Hepatocyte (in vitro differentiated cells): ENCODE measurements at regions not wholly inside any gene's neighbourhood (a gene's known extent, or its start where the extent isn't known, plus 50 kb on each side); places are given as distances from the start of the nearest gene placed in this dataset.

ENCODE experiments used
- DNase-seq: peaks from one replicate; pipeline ENCODE4 v3.0.0-alpha.2; 2016; ENCODE audit warnings: low spot score
- H2AFZ ChIP-seq: fragments of 200-600 bp; sonication (generic); 2 replicates; pipeline ENCODE4 v1.6.0; 2016; ENCODE audit warnings: antibody characterized with exemption, mild to moderate bottlenecking
- H3K27ac ChIP-seq: fragments of 200-600 bp; sonication (generic); 2 replicates; pipeline ENCODE4 v1.5.1; 2016; ENCODE audit warnings: mild to moderate bottlenecking
- H3K27me3 ChIP-seq: fragments of 200-600 bp; sonication (generic); 2 replicates; pipeline ENCODE4 v1.6.1; 2016
- H3K36me3 ChIP-seq: fragments of 200-600 bp; sonication (generic); replicated peaks from 2 replicates; pipeline ENCODE4 v1.5.1; 2016; ENCODE audit warnings: low read depth; ENCODE audit not compliant: insufficient read depth
- H3K4me1 ChIP-seq: fragments of 200-600 bp; sonication (generic); 2 replicates; pipeline ENCODE4 v1.5.1; 2016; ENCODE audit warnings: mild to moderate bottlenecking, moderate library complexity; ENCODE audit not compliant: insufficient read depth
- H3K4me2 ChIP-seq: fragments of 200-600 bp; sonication (generic); 2 replicates; pipeline ENCODE4 v1.6.0; 2016
- H3K4me3 ChIP-seq: fragments of 200-600 bp; sonication (generic); 2 replicates; pipeline ENCODE4 v1.5.1; 2016; ENCODE audit warnings: mild to moderate bottlenecking
- H3K79me2 ChIP-seq: fragments of 200-600 bp; sonication (generic); 2 replicates; pipeline ENCODE4 v1.6.0; 2017; ENCODE audit warnings: mild to moderate bottlenecking
- H3K9me2 ChIP-seq: fragments of 200-600 bp; sonication (generic); replicated peaks from 2 replicates; pipeline ENCODE4 v1.6.0; 2017; ENCODE audit warnings: mild to moderate bottlenecking; ENCODE audit not compliant: insufficient read depth
- H3K9me3 ChIP-seq: fragments of 200-600 bp; sonication (generic); 2 replicates; pipeline ENCODE4 v1.5.1; 2016; ENCODE audit warnings: low read depth, mild to moderate bottlenecking
- H4K20me1 ChIP-seq: fragments of 200-600 bp; sonication (generic); 2 replicates; pipeline ENCODE4 v1.6.0; 2016; ENCODE audit warnings: mild to moderate bottlenecking; ENCODE audit not compliant: insufficient read depth, poor library complexity, severe bottlenecking
- EZH2 ChIP-seq: fragments of 200-600 bp; sonication (generic); IDR thresholded peaks from 2 replicates; pipeline ENCODE4 v1.6.1; 2016; ENCODE audit warnings: antibody characterized with exemption, mild to moderate bottlenecking, borderline replicate concordance
- EZH2phosphoT487 ChIP-seq: fragments of 200-600 bp; sonication (generic); IDR thresholded peaks from one replicate; pipeline ENCODE4 v1.6.1; 2018; ENCODE audit warnings: antibody characterized with exemption, mild to moderate bottlenecking, low read depth, moderate library complexity; ENCODE audit not compliant: unreplicated experiment, severe bottlenecking
- WGBS: methylation state at CpG from one replicate; pipeline ENCODE4 v1.1.6; 2016; ENCODE audit warnings: low lambda C conversion rate; ENCODE audit errors: missing lambda C conversion rate; 5-methylcytosine and 5-hydroxymethylcytosine counted together
- TF ChIP-seq, protein P1 (sequence below): fragments of 200-600 bp; sonication (generic); IDR thresholded peaks from 2 replicates; pipeline ENCODE4 v1.5.1; 2016; ENCODE audit warnings: antibody characterized with exemption, mild to moderate bottlenecking; ENCODE audit not compliant: poor library complexity

DNA sequence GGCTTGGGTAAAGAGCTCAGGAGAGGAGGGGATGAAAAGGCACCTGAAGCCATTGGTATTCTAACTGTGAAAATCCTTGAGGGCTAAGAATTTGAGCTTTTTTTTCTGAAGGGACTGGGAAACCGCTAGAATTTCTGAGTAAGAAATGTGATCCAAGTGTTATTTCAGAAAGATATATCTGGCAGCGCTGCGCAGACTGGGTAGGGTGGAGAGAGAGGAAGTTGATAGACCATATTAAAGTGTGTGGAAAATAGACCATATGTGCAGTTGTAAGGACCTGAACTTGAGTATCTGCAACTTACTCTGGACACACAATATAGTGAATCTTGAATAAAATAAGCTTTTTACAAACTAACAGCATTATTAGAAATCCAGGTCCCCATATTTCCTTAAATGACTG lies 427.4 kb downstream of the NDFIP2 start:
- Histone ChIP-seq H3K27me3 (no peaks in the 10 kb centered on the region), H3K36me3 (no peaks in the 10 kb centered on the region), H3K9me2 (no peaks in the 10 kb centered on the region), H2AFZ (no peak overlapping the region), H4K20me1 (no peaks in the 10 kb centered on the region), H3K79me2 (no peaks in the 10 kb centered on the region), H3K4me1 (no peaks in the 10 kb centered on the region), H3K4me3 (no peak overlapping the region), H3K27ac (no peak overlapping the region), H3K9me3 (no peaks in the 10 kb centered on the region), H3K4me2 (no peak overlapping the region)
- TF ChIP-seq EZH2phosphoT487 (no peak), EZH2 (no peak)
- TF ChIP-seq, protein P1, sequence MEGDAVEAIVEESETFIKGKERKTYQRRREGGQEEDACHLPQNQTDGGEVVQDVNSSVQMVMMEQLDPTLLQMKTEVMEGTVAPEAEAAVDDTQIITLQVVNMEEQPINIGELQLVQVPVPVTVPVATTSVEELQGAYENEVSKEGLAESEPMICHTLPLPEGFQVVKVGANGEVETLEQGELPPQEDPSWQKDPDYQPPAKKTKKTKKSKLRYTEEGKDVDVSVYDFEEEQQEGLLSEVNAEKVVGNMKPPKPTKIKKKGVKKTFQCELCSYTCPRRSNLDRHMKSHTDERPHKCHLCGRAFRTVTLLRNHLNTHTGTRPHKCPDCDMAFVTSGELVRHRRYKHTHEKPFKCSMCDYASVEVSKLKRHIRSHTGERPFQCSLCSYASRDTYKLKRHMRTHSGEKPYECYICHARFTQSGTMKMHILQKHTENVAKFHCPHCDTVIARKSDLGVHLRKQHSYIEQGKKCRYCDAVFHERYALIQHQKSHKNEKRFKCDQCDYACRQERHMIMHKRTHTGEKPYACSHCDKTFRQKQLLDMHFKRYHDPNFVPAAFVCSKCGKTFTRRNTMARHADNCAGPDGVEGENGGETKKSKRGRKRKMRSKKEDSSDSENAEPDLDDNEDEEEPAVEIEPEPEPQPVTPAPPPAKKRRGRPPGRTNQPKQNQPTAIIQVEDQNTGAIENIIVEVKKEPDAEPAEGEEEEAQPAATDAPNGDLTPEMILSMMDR = no peak
- DNase-seq = no peak
- 72% methylated on average over 3 of the region's 3 CpGs for WGBS

DNA sequence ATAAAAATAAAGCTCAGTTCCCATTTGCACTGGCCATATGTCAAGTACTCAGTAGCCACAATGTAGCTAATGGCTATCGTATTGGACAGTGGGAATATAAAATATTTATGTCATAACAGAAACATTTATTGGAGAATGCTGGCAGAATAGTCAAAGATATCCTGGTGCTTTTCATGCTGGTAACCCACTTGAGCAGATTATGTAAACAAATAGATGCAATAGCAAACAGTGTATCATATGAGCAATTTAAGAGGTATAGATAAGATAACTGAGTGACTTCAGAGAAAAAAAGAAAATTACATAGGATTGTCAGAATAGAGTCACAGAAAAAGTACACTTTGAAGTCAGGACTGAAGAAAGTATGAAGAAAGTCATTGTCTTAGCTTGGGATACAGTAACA lies 426.6 kb downstream of the NDFIP2 start:
- Histone ChIP-seq H3K79me2 (no peaks in the 10 kb centered on the region), H3K9me2 (no peaks in the 10 kb centered on the region), H3K36me3 (no peaks in the 10 kb centered on the region), H3K4me2 (no peak overlapping the region), H3K27ac (no peak overlapping the region), H3K27me3 (no peaks in the 10 kb centered on the region), H2AFZ (no peak overlapping the region), H3K9me3 (no peaks in the 10 kb centered on the region), H4K20me1 (no peaks in the 10 kb centered on the region), H3K4me3 (no peak overlapping the region), H3K4me1 (no peaks in the 10 kb centered on the region)
- 65% methylated on average over 1 of the region's 1 CpG for WGBS
- TF ChIP-seq, protein P1 = no peak
- TF ChIP-seq EZH2phosphoT487 = no peak
- TF ChIP-seq EZH2 = no peak
- DNase-seq = no peak

DNA sequence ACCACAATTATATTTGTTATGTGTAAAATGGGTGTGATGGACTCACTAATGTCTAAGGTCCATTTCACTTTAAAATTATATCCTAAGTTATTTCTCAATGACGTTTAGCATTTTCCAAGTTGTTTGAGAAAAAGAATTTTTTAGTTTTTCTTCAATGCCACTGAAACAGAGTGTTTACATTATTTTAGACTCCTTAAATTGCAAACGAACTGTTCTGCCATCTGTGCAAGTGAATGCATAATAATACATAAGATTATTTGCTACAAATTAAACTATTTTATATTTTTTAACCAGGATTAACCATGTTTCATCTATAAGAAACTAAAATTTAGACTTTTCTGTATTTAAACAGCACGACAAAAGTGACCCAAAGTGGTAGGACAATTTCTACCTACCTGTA lies 425.4 kb downstream of the NDFIP2 start:
- H4K20me1 ChIP-seq = no peaks in the 10 kb centered on the region
- H3K9me2 ChIP-seq = no peaks in the 10 kb centered on the region
- no peak for DNase-seq
- H3K36me3 ChIP-seq = no peaks in the 10 kb centered on the region
- H3K4me3 ChIP-seq = no peak overlapping the region
- H3K27me3 ChIP-seq = no peaks in the 10 kb centered on the region
- no peaks in the 10 kb centered on the region for H3K4me1 ChIP-seq
- no peak overlapping the region for H3K4me2 ChIP-seq
- H3K9me3 ChIP-seq = no peaks in the 10 kb centered on the region
- no peak overlapping the region for H3K27ac ChIP-seq
- H2AFZ ChIP-seq = no peak overlapping the region
- no peak for TF ChIP-seq EZH2phosphoT487
- TF ChIP-seq, protein P1 = no peak
- no peak for TF ChIP-seq EZH2
- no peaks in the 10 kb centered on the region for H3K79me2 ChIP-seq
- WGBS = 83% methylated on average over 3 of the region's 3 CpGs

DNA sequence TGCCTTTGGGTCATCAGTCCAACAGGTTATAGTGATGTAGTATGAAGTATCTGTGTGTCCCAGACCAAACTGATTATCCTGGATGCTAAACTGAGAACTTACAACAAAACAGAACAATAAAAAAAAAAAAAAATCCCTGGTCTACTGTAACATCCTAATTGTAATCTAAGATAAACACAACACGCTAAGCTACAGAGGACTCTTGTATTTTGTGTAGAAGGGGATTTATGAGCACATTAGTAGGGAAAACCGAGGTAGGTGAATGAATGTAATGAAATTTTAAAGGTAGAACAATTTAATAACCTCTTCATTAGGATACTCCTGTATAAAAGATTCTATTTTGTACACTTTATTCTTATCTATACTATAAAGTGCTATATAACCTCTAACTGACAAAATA lies 424.1 kb downstream of the NDFIP2 start:
- Histone ChIP-seq H4K20me1 (no peaks in the 10 kb centered on the region), H3K79me2 (no peaks in the 10 kb centered on the region), H3K4me1 (no peaks in the 10 kb centered on the region), H3K36me3 (no peaks in the 10 kb centered on the region), H3K9me3 (no peaks in the 10 kb centered on the region), H3K4me3 (no peak overlapping the region), H3K27me3 (no peaks in the 10 kb centered on the region), H3K4me2 (no peak overlapping the region), H3K9me2 (no peaks in the 10 kb centered on the region), H2AFZ (no peak overlapping the region), H3K27ac (no peak overlapping the region)
- TF ChIP-seq EZH2 (no peak), EZH2phosphoT487 (no peak)
- TF ChIP-seq, protein P1 = no peak
- WGBS = 34% methylated on average over 2 of the region's 2 CpGs
- no peak for DNase-seq
